Omental fat pad (tissue), 3 donors: ENCODE measurements at regions not wholly inside any gene's neighbourhood (a gene's known extent, or its start where the extent isn't known, plus 50 kb on each side); places are given as distances from the start of the nearest gene placed in this dataset.

Source experiments
- ATAC-seq: fragments of 150-250 bp; one replicate; pipeline ENCODE4 v1.9.1; 2016; ENCODE audit warnings: mild to moderate bottlenecking, moderate library complexity; ENCODE audit not compliant: low FRiP score
- DNase-seq: peaks from one replicate; pipeline ENCODE4 v3.0.0-alpha.2; 2019; ENCODE audit warnings: low spot score
- TF ChIP-seq, protein P1 (sequence below), 3 donors: fragments of 450-650 bp; IDR thresholded peaks; one replicate each; pipeline ENCODE4 v1.5.1; 2016 to 2017; ENCODE audit warnings: antibody characterized with exemption in 3 of 3, mild to moderate bottlenecking in 3 of 3, moderate library complexity in 2 of 3

GRCh38 chr15:96889734-96890480 lies 559.4 kb downstream of the NR2F2 start:
- ATAC-seq (peak; percentile 48), DNase-seq (no peak)
- TF ChIP-seq, protein P1, sequence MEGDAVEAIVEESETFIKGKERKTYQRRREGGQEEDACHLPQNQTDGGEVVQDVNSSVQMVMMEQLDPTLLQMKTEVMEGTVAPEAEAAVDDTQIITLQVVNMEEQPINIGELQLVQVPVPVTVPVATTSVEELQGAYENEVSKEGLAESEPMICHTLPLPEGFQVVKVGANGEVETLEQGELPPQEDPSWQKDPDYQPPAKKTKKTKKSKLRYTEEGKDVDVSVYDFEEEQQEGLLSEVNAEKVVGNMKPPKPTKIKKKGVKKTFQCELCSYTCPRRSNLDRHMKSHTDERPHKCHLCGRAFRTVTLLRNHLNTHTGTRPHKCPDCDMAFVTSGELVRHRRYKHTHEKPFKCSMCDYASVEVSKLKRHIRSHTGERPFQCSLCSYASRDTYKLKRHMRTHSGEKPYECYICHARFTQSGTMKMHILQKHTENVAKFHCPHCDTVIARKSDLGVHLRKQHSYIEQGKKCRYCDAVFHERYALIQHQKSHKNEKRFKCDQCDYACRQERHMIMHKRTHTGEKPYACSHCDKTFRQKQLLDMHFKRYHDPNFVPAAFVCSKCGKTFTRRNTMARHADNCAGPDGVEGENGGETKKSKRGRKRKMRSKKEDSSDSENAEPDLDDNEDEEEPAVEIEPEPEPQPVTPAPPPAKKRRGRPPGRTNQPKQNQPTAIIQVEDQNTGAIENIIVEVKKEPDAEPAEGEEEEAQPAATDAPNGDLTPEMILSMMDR (IDR thresholded peaks at IDR 0.05) = no peak

DNA sequence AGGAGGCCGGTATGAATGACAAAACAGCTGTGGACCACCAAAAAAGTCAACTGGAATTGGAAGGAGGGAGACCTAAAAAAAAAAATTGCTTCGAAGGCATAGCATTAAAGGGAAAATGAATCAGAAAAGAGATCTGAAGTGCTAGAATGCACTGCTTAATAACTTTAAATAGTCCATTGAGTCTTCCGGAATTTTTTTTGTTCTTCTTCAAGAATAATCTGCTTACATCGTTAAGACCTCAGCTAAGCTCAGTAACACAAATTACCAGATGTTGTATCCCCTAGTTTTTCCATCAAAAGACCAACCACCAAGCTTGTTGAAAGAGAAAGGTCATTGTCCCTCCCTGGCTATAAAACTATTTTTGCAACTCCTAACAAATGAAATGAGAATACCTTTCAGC lies 560.5 kb downstream of the NR2F2 start:
- TF ChIP-seq, protein P1 (IDR thresholded peaks at IDR 0.05) = no peak
- no peak for DNase-seq
- ATAC-seq = no peak

- DNase-seq = no peak
- ATAC-seq = no peak
- TF ChIP-seq, protein P1 (IDR thresholded peaks at IDR 0.05) = no peak
Measured at GRCh38 chr15:96893159-96893906, 562.8 kb downstream of the NR2F2 start.

GRCh38 chr15:96894659-96895058 lies 564.2 kb downstream of the NR2F2 start:
- ATAC-seq = no peak
- TF ChIP-seq, protein P1 (IDR thresholded peaks at IDR 0.05) = no peak
- no peak for DNase-seq

- TF ChIP-seq, protein P1 (IDR thresholded peaks at IDR 0.05) = no peak
- DNase-seq (no peak), ATAC-seq (no peak)
Measured at GRCh38 chr15:96896766-96897165, 566.3 kb downstream of the NR2F2 start.

DNA sequence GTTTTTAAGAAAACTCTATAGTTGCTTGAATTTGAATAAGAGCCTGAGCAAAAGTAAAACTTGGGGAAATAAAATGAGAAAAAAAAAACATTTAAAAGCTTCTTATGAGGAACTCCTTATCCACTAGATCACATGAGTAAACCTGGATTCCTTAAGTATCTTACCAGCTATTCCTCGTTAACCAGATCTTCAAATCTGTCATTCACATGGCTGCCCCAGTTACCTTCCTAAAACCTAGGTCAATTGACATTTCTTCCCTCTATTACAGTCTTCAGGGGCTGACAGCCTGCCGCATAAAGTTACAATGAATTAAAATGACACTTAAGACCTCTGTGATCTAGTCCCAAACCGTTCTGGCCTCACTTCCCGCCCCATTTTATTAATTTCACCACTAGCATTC lies 583.6 kb downstream of the NR2F2 start:
- TF ChIP-seq, protein P1 (IDR thresholded peaks at IDR 0.05) = no peak
- ATAC-seq (no peak), DNase-seq (no peak)

DNA sequence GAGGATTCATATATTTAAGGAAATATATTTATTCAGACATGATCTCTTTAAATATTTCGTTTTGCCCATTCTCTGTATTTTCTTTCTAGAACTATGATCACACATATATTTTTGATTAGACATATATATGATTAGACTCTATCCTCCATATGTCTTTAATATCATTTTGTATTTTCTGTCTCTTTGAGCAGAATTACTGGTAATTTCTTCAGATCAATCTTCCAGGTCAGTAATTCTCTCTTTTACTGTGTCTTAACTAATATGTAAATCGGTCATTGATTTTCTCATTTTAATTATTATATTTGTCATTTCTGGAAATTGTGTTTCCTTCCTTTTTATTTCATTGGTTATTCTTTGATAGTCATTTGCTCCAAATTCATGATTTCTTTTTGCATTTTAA lies 586.2 kb downstream of the NR2F2 start:
- TF ChIP-seq, protein P1 (IDR thresholded peaks at IDR 0.05) = no peak
- ATAC-seq (no peak), DNase-seq (no peak)
